GM23338 (cell line): ENCODE measurements at regions not wholly inside any gene's neighbourhood (a gene's known extent, or its start where the extent isn't known, plus 50 kb on each side); places are given as distances from the start of the nearest gene placed in this dataset.

Experiments used
- CREB1 ChIP-seq: fragments of 250-450 bp; sonication (Bioruptor Pico); IDR thresholded peaks from 2 replicates; pipeline ENCODE4 v1.5.0; 2020; ENCODE audit warnings: low read depth, mild to moderate bottlenecking, moderate library complexity
- CTCF ChIP-seq, 2 experiments: fragments of 200-600 bp in 1 of 2; sonication (generic) in 1 of 2; conservative IDR thresholded peaks; 2 replicates each; pipeline versions ENCODE4 v1.5.1 to v1.6.1; 2016 to 2017; ENCODE audit warnings: antibody characterized with exemption in 2 of 2, low read depth in 2 of 2, mild to moderate bottlenecking in 2 of 2, moderate library complexity in 1 of 2
- ETS1 ChIP-seq: IDR thresholded peaks from 2 replicates; pipeline ENCODE4 v1.6.1; 2016; ENCODE audit warnings: antibody characterized with exemption
- EZH2 ChIP-seq: fragments of 200-600 bp; sonication (generic); IDR thresholded peaks from one replicate; pipeline ENCODE4 v1.8.0; 2017; ENCODE audit warnings: antibody characterized with exemption, mild to moderate bottlenecking, low read depth; ENCODE audit not compliant: unreplicated experiment
- EZH2phosphoT487 ChIP-seq: fragments of 200-600 bp; sonication (generic); IDR thresholded peaks from one replicate; pipeline ENCODE4 v1.8.1; 2018; ENCODE audit warnings: antibody characterized with exemption; ENCODE audit not compliant: unreplicated experiment
- NANOG ChIP-seq: IDR thresholded peaks from 2 replicates; pipeline ENCODE4 v1.6.1; 2016; ENCODE audit warnings: antibody characterized with exemption, borderline replicate concordance
- POLR2AphosphoS5 ChIP-seq: IDR thresholded peaks from 2 replicates; pipeline ENCODE4 v1.6.1; 2016; ENCODE audit warnings: antibody characterized with exemption, low read depth
- REST ChIP-seq: IDR thresholded peaks from one replicate; pipeline ENCODE4 v1.6.1; 2018; ENCODE audit warnings: antibody characterized with exemption; ENCODE audit not compliant: unreplicated experiment
- ZNF114 ChIP-seq: fragments of 250-450 bp; sonication (Bioruptor Pico); IDR thresholded peaks from 2 replicates; pipeline ENCODE4 v1.5.0; 2020; ENCODE audit warnings: mild to moderate bottlenecking, moderate library complexity

GRCh38 chr10:33893506-33893905 is 559.0 kb upstream of the NRP1 start:
- TF ChIP-seq CTCF (conservative IDR thresholded peaks at IDR 0.05; ENCODE audit: low read depth in 2 of 2) = no peak
- no peak for TF ChIP-seq ETS1
- no peak for TF ChIP-seq REST
- no peak for TF ChIP-seq CREB1 (CRISPR knock-in tag)
- no peak for TF ChIP-seq EZH2
- TF ChIP-seq POLR2AphosphoS5 = no peak
- no peak for TF ChIP-seq ZNF114 (CRISPR knock-in tag)
- TF ChIP-seq NANOG = no peak
- TF ChIP-seq EZH2phosphoT487 = no peak
